ENCODE measurements at regions not wholly inside any gene's neighbourhood (a gene's known extent, or its start where the extent isn't known, plus 50 kb on each side); places are given as distances from the start of the nearest gene placed in this dataset.

DNA sequence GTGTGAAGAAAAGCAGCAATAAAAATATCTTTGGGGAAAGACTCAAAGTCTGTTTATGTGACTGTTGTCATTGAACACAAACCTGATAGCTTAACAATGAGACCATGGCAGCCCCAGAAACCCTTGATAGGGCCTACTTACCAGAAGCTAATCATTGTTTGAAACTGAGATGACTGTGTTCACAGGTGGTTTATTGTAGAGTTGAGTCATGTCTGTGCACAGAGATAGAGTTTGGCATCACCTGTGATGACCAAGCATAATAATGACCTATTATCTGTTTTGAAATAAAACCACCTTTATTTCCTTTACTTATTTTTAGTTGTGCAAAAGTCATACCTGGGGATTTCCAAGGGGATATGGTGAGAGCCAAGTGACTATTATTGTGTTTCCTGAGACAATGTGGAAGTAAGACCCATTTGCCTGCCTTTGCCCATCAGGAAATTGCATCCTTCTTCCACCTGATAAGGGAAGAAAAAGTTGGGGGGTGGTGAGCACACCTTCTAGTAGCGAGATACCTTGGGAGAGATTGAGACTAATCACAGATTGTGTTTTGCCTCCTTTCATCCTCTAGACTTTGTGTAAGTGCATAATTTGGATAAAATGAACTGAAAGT lies 456.9 kb upstream of the JAG1 start:
- DNase-seq (ENCODE audit: low spot score): no peak

DNA sequence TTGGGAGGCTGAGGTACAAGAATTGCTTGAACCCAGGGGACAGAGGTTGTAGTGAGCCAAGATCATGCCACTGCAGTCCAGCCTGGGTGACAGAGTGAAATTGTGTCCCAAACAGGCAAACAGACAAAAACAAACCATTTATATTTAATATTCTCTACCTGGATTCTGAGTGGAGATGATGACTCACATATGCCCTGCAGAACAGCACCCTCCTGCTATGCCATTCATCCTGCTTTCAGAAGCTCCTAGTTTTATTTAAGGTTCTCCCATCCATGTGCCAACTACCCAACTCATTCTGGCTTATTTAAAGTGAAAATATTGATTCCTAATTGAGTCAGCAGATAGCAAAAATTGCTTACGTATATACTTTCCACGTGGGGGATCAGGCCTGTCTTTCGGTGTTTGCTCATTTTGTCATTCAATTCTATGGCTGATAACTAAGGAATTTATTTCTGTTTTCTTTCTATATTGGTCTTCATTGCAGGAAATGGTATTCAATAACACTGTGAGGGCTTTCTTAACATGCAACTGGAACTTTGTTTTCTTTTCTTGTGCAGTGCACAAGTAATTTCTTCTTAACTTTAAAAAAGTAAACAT lies 459.1 kb upstream of the JAG1 start:
- no peak for DNase-seq (ENCODE audit: low spot score)

DNA sequence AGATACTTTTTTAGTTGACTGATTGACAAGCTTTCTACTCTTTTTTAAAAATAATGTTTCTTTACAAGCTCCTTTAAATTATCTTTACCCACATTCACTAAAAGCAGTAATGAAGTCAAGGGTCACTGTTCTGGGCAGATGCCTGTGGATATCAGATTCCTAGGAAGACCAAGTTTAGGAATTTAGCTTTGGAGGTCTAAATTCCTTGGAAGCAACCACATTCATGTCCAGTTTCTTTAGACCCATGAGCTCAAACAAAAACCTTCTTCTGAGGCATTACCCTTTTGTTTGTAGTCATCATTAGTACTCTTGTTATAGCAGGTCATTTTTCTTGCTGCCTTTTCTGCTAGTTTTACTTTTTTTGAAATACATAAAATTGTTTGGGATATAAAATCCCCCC lies 462.9 kb upstream of the JAG1 start:
- DNase-seq (ENCODE audit: low spot score): no peak

DNA sequence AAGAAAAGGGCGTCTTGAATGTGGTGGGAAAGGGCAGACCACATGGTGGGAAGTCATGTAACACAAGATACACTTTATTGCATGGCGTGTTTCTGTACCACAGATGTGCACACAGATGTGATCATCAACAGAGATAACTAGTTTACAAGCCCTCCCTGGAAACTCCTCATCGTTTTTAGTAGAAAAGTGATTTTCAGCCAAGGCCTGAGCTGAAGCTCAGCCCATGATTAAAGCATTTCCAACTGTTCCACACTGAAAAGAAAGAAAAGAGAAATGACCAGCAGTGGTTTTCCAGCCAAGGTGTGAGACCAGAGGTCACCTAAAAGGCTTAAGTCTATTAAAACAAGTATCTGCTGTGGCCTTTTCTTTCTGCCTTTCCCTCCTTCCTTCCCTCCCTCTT lies 463.9 kb upstream of the JAG1 start:
- no peak for DNase-seq (ENCODE audit: low spot score)

DNA sequence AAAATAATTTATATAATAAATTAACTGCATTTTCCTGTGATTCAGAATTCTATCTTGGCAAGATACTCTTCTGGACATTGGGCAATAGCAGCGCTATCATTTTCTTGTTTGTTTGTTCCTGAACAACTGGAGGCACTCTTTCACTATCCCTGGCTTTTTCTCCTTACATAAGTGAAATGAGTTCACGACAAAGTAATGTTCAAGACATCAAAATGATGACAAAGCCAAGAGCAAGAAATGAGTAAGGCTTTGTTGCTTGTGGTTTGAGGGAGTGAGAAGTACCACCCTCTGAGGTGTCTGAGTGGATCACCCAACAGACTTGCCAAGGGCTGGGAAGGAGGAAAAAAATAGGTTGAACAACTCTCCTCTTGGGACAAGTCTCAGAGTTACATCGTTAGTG lies 466.6 kb upstream of the JAG1 start:
- DNase-seq (ENCODE audit: low spot score): no peak

DNA sequence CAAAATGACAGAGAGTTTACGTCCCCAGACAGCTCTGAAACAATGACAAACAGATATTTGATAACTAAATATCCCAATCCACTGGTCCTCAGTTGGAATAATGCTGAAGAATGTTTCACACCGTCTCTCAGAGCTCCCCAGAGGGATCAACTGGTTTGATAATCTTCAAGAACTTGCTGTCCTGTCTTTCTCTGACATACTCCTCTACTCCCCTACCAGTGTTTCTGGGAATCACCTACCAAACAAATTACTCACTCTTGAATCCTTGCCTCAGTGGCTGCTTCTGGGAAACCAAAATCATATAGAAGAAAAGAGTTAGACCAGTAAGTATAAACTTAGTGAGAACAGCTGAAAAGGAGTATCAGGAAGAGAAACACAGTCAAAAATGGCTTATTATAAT lies 469.7 kb upstream of the JAG1 start:
- DNase-seq (ENCODE audit: low spot score): no peak

DNA sequence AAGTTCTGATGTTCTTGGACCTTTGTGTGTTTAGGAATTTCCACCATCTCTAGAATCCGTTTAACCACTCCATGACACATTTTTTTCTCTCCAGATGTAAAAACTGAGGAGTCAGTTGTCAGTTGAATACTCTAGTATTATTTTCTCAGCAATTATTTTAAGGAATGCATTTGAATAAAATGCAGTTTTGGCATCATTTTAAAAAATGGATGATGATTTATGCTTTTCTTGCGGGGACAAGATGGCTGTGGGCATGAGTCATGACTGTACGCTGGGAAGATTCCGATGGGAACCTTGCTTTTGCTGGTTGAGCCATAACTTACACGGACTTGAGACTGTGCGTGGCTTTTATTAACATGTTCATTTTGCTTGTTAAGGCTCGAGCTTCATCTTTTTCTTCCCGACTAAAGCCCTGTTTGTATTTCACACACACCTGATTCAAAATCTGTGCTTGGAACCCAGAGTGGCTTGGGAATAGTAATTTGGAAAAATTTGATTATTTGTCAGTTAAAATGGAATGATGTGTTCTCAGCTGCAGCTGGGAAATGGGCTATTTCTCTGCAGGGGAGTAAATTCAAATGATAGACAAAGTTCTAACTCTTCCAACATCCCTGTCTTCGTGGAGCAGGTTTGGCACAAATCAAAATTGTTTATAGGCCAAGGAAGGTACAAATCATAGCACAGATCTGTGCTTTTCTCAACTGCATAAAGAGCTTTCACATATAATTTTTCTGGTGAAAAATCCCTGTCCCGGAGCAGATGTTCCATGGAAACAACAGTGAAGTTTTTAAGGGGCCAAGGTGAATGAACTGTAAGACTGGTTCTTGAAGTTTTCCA lies 470.5 kb upstream of the JAG1 start:
- DNase-seq (ENCODE audit: low spot score): no peak

DNA sequence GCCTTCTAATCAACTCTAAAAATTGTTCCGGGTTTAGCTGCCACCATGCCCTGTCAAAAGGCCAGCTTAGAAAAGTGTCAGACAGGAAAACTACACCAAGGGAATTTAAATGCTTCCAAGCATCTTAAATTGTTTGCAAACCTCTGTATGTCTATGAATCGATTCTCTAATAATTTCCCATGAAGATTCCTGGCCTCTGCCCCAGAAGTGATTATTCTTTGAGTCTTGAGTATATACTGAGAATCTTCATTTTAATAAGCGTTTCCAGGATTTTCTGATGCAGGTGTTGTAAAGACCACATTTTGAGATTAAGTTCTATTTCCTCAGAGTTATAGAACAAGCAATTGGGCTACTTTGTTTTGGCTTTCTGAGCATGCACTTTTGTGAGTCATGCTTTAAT lies 471.8 kb upstream of the JAG1 start:
- DNase-seq (ENCODE audit: low spot score): no peak

DNA sequence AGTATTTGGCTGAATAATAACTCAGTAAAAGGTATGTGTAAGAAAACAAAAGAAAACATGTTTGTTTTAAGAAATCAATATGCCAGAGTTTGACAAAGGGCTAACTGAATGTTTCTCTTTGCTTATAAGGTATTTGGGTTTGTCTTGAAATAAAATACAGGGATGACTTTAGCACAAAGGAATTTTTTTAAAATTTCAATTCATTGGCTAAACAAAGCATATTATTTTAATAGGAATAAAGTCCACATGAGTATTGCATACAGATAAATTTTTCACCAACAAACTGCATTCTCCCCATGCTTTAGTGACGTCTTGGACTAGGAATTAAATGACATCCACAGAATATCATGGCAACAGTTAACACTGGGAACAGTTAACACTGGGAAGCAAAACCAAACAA lies 480.0 kb upstream of the JAG1 start:
- no peak for DNase-seq (ENCODE audit: low spot score)

DNA sequence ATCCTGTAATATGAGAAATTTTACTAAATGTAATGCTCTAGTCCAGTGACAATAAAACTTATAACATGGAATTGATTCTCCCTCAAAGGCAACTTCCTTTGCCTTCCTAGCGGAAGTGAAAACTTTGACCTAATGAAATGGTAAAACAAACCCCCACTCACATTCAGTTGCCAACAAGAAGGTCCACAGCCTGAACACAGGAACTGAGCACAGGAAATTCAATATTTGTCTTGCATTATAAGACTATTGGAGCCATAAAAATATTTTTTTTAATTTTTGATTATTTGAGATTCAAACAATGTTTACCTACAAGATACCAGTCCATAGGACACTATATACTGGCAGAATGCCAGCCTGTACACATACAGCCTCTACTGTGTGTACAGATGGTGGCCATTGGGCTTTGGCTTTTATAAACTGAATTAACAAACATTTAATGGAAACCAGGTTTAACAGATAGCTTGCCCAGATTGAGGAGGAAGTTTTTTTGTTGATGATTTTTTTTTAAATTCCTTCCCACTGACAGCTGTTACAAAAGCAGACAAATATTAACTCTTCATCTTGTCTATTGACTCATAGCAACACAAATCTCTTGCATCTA lies 481.5 kb upstream of the JAG1 start:
- no peak for DNase-seq (ENCODE audit: low spot score)

DNA sequence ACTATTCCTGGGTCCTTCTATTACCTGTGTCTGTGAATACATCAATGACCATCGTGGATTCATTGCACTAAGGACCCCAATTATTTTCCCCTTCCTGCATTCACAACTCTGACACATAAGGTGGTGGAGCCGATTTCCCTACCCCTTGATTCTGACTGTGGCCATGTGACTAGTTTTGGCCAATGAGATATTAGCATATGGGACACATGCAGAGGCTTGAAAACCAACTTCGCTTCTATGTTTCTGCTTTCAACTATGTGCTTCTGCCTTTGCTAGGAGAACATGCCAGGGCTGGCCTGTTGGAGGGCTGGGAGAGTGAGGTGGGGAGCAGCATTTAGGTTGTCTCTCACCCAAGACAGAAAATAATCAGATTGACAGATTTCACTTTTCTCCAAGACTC lies 483.1 kb upstream of the JAG1 start:
- no peak for DNase-seq (ENCODE audit: low spot score)

DNA sequence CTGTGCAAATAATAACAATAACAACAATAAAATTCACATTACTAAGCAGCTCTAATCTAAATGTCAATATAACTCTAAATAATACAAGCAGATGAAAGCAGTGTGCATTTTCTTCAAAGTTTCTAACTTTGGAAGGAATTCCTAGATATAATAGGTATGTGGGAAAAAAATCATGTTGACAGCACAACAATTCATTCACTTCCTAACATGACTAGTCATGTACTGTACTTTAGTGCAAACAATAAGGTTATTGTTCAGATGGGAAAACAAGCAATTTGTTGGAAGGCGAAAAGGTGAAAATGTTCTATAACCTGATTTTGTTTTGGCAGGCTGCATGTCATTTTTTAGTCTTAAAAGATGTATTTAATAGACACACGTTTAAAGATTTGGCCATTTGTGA lies 484.3 kb upstream of the JAG1 start:
- peak; percentile 9 for DNase-seq (ENCODE audit: low spot score)

DNA sequence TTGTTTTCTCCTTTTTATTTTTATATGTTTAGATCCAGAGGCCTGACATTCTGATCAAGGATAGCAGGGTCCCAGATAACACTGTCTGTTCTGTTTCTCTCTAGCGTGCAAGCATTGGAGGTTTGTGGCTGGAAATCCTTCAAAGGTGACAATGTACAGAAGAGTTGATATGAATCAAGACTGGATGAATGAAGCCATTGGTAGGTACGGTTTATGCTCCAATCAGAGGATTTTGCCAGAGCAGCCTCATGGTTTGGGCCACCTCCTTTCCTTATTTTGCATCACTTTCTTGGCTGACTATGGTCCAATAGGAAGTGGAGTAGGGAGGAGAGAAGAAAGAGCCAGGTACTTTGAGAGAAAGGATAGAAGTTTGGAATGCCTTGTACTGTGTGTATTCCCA lies 484.8 kb upstream of the JAG1 start:
- DNase-seq (ENCODE audit: low spot score): peak; percentile 9

DNA sequence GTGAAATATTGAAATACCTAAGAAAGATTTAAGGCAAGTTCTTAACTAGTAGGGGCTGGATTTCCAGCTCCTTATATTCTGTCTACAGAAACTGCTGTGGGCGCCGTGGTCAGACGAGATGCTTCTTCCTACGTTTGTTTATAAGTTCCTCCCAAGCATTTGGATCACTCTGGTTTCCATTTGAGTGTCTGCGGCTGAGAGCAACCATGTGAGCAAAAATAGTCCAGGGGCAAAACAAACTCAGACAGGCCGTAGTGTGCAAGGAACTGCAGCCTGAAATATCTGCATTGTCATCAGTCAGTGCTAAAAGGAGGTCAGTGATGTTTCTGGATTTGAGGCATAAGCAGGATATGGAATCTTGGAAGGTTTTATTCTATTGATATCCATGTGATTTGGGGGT lies 485.9 kb upstream of the JAG1 start:
- DNase-seq (ENCODE audit: low spot score): no peak

DNA sequence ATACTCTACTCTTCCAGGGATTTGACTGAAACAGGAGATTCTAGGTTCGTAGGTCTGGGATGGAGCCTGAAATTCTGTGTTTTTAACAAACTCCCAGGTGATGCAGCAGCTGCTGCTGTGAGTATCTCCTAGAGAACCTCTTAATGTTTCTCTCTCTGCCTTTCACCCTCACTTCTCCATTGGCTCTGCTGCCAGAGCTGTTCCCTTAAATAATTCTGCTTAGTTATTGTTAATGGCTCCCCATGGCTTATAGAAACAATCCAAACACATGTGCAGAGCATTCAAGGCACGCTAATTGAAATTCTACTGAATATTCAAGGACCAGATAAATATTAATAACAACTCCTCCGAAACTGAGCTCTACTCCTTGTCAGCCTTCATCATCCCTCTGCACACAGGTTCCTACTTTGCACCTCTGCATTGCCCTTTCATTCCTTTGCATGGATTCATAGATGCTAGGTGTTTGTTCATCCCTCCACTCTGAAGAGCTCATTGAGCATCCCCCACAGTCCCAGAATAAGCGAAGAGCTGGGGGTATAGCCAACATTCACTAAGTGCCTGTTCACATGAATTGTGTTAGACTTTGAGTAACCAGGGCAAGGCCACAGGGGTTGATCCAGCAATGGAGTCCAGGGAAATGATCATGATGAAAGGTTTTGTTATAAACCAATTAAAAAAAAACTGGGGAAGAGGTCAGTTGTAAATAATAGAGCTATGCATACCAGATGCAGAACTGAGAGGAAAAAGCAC lies 488.4 kb upstream of the JAG1 start:
- DNase-seq (ENCODE audit: low spot score): no peak

DNA sequence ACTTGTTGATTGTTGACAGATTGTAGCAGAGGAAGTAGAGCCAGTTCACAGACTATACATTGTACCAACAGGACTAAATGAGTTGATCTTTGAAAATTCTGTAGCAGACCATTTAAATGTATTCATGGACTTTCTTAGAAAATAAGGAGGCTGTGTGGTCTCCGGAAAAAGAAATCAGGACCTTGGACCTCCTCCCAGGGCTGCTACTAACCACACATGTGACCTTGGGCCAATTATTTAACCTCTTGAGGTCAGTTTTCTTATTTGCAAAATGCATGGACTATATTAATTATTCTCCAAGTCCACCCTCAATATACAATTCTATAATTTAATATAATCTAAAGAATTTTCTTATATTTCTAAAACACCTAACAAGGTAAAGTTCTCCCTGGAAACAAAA lies 492.0 kb upstream of the JAG1 start:
- DNase-seq (ENCODE audit: low spot score): no peak

DNA sequence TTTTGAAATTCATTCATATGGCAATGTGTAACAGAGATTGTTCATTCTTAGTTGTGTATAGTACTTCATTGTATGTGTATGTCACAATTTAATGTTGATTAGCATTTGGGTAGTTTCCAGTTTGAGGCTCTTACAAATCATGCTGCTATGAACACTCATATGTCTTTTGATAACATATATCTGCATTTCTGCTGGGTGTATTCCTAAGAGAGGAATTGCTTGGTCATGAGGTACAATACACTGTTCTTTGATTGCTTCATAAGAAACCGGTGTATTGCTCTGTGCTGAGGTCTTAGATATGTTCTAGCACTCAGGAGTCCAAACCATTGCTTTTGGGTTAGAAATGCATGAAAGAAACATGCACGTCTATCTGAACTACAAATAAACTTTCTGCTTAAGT lies 492.9 kb upstream of the JAG1 start:
- no peak for DNase-seq (ENCODE audit: low spot score)

DNA sequence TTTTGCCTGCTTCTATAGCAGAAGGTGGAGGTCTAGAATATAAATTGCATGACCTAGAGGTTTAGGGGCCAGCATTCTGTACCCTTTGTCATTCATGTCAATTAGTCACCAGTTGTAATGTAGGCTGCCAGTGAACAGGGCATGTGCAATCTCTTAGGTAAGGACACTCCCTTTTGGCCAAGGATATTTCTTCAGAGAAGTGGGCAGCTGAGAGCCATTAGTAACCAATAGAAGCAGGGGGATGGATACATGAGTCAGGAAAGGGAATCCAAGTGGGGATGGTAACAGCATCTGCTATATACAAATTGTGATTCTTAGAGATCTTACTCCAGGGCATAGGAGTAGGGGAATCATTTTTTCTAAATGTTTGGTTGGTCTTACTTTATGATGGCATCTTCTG lies 494.2 kb upstream of the JAG1 start:
- DNase-seq (ENCODE audit: low spot score): peak; percentile 22

DNA sequence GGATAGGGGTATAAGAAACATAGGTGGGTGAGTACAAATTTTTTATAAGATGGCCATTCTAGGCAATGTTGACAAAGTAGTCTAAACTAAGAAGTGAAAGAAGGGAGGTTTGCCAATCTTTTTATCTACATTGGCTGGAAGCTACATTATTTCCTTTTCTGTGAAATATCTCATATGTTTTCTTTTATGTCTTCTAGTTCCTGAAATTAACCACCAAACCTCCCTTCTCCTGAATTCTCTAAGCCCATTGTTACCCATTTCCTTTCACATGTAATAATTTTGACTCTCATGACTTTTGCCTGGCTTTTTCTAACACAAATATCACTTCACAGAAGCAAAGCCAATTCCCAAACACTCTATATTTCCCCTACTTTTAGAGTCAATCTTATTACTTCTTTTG lies 496.2 kb upstream of the JAG1 start:
- DNase-seq (ENCODE audit: low spot score): no peak

DNA sequence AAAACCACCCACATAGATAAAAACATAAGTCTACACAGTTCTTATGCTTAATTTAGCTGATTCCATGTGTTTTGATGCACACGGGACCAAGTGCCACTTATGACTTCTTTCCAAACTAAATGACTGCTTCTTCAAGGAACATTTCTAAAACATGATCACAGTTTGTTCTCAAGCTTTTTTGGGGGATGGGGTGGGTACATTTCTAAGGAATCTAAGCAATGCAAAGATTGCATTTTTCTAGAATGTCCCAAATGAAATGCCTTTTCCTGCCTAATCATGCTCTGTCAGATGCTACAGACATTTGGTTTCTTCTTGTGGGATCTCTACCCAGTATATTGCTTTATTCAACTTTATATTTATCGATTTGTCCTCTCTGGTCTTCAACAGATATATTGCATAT lies 496.8 kb upstream of the JAG1 start:
- no peak for DNase-seq (ENCODE audit: low spot score)

DNA sequence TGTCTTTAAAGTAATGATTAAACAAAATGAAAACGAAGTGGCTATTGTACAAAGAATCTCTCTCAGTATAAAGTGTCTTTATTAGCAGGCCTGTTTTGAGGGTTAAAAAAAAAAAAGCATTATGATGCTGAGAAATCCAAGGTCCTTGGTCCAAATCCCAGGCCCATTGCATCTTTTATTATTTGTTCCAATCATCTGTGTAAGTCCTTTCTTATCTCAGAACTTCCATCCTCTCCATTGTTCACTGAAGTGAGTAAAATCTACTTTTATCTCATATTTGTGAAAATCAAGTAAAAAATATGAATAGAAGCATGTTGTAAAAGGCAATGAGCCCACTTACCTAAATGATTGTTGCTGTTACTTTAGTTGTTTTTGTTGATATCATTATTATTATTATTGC lies 499.1 kb upstream of the JAG1 start:
- DNase-seq (ENCODE audit: low spot score): no peak

DNA sequence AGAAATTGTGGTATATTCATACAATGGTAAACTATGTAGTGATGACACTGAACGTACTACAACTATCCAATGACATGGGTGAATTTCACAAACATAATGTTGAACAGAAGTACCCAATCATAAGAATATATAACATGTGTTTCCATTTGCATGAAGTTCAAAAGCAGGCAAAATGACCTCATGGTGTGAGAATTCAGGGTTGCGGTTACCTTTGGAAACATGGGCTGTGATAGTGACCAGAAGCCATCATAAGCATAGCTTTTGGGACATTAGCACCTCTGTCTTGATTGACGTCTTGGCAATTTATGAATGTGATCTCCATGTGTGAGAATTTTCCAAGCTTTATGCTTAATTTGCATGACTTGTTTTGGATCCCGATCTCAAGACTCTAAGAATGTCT lies 500.1 kb upstream of the JAG1 start:
- peak; percentile 9 for DNase-seq (ENCODE audit: low spot score)

DNA sequence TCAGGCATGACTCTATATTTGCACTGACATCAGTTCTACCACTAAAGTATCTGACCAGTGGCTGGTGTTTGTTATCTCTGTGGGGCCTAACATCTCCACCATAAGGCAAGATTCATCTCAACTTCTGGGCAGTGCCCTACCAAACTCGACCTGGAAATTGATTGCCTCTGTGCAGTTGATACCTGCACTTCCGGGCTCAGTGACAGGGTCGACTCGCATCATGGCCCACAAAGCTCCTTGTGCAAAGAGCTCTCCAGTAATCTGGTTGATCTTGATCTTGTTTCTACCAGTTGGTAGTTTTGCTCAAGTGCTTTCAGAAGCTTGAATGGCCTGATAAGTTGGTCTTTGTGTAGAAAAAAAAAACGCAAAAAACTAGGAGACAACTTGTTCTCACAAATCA lies 501.1 kb upstream of the JAG1 start:
- no peak for DNase-seq (ENCODE audit: low spot score)

All from SW480 (cell line).